ENCODE measurements at regions not wholly inside any gene's neighbourhood (a gene's known extent, or its start where the extent isn't known, plus 50 kb on each side); places are given as distances from the start of the nearest gene placed in this dataset.

DNA sequence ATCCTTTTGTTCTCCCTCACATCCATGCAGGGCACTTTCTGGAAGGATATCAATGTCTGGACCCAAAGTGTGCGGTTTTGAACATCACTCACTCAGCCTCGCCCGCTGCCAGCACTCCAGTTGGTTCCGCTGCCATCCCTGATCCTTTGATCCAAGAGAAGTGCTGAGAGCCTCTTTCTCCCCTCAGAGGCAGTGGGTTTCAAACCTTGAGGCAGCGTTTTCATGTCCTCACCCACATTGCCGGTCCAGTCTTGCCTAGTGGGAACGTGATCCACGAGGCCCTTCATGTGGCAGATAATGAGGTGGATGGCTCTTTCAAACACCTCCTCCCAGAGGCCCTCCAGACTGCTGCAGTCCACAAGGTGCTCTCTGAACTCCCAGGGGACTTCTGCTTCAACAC, 122.2 kb downstream of the ACTL8 start:
- DNase-seq: no peak

DNA sequence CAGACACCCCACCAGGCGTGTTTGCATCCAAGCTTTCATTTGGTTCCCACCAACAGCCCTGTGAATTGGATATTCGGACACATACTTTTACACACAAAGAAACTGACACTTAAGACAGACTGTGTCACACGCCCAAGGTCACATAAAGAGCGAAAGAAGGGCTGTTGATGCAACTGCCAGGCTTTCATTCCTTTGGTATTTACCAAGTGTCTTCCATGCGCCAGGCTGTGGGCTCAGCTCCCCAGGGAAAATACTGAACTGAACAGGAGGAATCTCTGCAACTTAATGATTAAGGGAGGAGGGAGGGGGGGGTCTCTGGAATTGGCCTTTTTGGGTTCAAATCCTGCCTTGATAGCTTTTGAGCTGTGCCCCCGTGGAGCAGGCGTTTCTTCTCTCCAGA, 122.8 kb downstream of the ACTL8 start:
- DNase-seq: no peak

DNA sequence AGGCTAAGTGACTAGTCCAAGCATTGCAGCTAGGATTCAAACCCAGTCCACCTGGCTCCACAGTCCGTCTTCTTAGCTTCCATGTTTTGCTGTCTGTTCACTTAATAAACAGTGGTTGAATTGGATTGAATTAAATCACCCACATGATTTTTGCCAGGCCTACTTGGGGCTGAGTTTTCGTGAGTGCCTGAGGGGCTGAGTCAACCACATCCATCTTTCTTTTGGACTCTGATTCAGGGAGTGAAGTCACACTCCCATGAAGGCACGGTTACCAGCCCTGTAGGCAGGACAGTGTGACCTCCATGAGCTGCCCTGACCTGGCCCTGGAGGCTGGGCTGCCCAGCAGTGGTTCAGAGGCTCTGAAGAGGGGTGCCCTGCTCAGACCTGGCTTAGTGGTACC, 123.7 kb downstream of the ACTL8 start:
- DNase-seq: no peak

DNA sequence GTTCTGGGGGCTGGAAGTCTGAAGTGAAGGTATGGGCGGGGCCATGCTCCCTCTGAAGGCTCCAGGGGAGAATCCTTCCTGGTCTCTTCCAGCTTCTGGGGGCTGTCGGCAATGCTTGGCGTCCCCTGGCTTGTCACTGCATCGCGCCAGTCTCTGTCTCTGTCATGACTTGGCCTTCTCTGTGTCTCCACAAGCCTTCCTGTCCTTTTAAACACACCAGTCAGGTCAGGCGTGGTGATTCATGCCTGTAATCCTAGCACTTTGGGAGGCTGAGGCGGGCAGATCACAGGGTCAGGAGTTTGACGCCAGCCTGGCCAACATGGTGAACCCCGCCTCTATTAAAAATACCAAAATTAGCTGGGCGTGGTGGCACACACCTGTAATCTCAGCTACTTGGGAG, 125.3 kb downstream of the ACTL8 start:
- no peak for DNase-seq

DNA sequence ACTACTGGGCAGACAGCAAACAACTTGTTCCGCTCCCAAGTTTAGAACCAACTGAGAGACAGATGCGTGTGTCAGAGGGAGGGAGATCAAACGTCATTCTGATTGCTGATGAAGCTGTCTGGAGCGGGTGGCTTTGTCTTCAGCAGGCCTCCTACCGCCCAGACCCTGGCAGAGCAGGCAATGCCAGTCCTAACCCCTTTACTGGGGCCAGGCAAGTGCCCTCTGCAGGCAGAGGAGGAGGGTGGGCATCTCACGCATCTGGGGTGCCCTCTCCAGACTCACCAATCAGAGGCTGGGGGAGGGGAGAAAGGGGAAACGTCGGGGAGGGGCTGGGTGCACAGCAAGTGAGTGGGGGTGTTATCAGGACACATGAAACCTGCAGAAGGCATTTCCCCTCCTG, 126.6 kb downstream of the ACTL8 start:
- no peak for DNase-seq

DNA sequence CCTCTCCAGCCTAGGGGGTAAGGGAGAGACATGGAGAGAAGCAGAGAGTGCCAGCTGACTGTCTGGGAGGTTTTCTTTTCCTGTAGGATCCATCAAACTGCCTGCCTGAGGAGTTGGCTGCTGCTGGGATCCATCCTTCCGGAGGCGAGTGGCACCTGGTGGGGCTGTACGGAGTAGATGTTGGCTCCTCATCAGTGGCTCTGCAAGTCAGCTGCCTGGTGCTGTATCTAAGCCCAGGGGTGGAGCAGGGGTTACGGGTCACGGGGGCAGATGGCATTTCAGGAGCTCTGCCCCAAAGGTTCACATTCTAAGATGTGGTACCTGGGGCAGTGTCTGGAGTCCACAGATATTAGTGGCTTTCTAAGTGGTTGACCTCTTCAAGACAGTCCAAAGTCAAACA, 128.0 kb downstream of the ACTL8 start:
- DNase-seq: no peak

DNA sequence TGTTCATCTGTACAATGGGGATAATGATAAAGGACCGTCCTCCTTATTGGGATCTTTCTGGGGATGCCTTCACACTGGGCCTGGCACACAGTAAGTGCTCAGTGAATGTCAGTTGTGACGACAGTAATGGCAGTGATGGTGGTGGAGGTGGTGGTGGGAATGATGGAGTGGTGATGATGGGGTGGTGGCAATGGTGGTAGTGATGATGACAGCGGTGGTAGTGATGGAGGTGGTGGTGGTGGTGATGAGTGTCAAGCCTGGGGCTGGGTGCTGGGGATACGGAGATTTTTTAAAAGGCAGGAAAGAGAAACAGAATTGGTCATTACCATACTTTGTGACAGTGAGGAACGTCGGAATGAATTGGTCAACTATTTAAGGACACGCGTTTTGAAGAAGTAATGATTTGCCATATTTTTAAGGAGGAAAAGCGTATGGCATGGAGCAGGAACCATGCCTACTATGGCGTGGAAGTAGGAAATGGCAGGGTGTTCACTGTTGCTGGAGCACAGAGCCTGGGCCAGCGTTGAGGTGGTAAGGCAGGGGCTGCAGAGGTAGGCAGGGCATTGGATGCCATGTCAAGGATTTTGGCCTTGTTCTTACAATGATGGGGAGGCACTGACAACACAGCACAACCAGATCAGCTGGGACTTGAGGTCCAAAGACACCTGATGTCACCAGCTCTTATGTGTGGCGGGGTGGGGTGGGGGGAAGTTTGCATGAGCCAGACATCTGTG, 128.7 kb downstream of the ACTL8 start:
- DNase-seq: no peak

DNA sequence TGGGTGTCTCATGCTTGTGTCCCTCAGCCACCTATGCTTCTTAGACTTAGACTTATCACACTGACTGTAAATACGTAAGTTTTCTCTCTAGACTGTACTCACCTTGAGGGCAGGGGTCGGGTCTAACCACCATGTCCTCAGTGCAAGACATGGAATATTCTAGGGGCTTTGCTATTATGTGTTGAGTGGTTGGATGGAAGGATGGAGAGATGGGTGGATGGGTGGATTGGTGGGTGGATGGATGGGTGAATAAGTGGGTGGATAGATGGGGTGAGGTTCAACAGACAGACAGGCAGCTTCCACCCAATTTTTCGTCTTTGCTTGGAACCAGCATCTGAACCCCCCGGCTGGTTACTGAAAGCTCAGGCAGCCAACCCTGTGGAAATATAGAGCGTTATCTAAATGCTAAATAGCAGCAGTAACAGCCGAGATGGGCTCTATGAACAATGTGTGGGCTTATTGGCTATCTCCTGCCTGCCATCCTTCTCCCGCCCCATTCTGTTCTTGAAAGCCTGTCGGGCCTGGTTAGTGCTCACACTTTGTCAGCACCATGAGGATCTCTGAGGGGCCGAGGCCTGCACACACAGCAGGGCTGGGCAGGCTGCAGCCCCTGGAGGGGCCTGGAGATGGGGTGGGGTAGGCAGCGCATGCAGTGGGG, 130.7 kb downstream of the ACTL8 start:
- DNase-seq: no peak

DNA sequence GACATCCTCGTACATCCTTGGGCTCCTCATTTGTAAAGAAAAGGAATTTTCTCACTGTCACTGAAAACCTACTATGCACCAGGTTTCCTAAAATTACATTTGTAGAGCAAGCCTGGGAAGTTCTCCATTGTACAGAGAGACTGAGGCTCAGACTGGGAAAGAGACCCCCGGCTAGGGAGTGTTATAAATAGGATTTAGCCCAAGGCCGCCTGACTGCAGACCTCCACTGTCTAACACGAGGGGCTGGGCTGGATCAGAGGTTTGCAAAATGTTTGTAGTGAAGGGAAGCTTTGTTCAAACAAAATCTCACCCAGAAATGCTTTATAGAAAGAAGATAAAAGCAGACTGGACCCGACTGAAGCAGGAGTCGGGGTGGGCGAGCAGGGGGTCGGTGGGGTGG, 131.3 kb downstream of the ACTL8 start:
- no peak for DNase-seq

DNA sequence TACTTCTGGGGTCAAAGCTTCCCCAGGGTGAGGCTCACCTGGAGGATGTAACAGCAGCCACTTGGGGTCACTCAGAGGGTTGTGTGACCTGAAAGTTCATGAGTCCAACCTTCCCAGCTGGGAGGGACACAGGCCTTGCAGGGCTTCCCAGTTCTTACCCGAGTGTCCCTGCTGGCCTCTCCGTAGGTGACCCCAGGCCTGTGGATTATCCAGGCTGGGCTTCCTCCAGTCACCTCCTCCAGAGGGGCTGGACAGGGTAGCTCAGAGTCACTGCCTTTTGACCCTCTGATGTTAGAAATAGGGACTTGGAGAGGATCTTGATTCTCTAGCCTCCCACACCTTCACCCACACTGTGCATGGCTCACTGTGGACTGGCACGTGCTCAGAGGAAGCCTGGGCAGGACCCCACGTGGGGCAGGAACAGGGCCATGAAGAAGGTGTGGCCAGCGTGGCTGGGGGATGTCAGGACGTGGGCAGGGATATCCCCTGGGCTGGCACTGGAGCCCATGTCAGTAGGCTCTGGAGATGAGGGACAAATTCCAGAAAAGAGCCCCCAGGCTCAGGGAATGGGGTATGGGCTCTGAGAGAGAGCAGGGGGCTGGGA, 131.8 kb downstream of the ACTL8 start:
- DNase-seq: no peak

DNA sequence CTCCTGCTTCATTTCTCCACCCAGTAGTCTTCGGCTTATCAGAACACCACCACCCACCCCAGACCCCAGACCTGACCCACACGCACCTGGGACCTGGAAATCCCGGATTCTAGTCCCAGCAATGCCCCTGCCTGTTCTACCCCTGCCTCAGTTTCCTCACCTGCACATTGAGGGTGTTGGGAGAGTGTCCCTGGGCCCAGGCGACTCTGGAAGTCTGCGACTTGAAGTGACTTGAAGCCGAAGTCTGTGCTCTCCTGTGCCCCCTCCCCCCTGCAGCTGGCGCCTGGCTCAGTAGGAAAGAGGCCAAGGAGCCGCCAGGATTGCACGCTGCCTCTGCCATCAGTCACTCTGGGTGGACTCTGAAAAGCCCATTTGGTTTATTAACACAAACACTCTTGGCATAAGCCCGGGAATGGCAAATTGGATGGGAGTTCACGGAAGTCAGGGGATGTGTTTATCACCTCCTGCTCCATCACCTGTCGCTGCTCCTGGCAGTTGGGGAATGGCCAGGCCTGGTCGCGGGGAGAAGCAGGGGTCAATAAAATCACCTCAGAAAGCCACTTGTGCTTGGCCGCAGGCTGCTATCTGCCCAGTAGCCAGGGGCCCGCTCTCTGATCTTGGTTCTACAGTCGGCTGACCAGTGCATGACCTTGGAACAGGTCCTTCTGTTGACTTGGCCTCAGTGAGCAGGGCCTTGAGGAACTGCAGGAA, 132.7 kb downstream of the ACTL8 start:
- DNase-seq: no peak

DNA sequence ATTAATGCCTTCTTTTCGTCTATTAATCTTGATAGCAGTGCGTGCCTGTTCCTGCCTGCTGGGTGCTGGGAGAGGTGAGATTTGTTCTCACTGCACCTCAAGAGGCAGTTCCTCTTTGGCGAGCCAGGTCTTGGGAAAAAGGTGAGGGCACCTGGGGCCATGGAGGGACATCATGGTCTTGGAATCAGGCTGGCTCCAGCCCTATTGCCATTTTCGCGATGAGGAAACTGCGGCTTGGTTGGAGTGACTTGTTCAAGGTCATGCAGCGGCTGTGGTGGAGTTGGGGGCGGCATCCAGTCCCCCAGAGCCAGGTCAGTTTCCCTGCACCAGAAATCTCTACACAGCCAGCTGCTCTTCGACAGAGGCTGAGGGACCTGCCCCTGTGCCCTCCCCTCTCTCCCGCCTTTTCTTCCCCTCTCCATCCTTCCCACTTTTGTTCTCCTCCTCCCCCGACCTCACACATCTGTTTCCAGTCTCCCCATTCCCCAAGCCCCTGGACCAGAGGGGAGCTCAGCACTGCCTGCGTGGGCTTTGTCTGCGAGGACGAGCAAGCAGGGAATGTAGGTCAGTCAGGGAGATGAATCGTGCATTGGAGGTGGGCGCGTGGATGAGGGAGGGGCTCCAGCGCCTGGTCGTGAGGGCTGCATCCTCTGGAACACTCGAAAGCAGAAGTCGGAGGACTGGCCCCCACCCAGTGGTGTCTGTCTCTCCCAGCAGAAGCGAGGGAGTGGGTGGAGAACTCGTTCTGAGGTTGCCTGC, 135.1 kb downstream of the ACTL8 start:
- DNase-seq: no peak

DNA sequence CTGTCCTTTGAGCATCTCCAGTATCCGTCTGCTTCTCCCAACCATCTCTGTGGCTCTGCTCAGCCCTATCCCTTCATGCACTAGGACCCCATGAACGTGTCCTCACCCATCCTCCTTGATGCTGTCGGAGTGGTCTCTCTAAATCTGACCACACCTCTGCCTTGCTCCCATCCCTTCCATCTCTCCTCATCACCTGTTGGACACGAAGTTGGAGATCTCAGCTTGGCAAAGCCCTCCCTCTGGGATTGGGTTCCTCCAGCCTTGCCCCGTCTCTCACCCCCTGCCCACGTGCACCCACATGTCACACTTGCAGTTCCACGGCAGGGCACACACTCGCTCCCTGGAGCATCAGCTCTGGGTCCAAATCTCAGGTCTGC, 135.7 kb downstream of the ACTL8 start:
- no peak for DNase-seq

DNA sequence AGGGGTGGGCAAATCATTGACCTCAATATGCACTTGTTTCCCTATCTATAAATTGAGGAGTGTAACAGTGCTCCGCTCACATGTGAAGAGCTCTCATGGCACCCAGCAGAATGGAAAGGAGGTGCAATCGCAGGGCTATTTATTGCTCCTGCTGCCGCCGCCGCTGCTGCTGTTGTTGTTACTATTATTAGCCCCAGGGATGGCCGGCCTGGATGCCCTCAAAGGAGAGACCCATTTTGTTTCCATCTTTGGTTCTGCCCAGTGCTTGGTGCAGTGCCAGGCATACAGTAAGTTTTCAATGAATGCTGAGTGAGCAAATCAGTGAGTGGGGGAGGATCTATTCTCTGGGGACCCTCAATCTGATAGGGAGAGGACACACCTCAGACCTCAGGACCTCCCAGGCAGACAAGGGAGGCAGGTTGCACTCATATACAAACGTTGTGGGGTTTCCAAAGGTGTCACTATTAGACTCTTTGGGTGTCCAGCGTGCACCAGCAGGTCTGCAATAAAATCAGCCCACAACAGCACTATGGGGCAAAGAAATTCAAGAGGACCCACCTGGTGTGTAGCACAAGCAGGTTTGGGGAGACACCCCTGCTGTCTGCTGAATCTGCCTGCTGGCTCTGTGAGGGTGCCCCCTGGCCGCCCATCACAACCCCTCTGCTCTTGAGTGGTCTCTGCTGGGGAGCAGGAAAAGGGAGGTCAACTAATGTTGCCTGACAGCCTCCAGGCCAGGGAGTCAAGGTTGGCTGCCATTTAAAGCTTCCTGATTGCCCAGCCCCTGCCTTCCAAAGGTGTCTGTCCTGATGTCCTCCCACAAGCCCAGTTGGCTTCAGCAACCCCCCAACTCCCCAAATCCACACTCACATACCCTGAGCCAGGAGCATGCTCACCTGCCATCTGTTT, 136.3 kb downstream of the ACTL8 start:
- DNase-seq: no peak

DNA sequence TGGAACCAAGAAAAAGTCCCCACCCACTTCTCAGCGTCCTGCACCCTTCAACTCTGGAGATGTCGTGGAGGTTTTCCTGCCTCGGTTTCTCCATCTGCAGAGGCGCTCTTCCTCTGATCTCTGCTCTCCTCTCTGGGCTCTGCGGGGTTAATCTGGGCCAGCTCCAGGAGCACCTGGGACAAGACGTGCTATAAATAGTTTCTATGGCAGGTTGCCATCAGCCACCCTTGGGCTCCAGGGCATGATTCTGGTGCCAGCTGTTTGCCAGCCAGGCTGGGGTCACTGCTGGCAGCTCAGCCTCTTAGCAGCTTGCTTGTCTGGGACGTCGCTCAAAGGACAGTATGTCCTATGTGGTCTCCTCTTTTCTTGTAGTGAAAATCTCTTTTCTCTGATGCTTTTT, 137.1 kb downstream of the ACTL8 start:
- DNase-seq: no peak

DNA sequence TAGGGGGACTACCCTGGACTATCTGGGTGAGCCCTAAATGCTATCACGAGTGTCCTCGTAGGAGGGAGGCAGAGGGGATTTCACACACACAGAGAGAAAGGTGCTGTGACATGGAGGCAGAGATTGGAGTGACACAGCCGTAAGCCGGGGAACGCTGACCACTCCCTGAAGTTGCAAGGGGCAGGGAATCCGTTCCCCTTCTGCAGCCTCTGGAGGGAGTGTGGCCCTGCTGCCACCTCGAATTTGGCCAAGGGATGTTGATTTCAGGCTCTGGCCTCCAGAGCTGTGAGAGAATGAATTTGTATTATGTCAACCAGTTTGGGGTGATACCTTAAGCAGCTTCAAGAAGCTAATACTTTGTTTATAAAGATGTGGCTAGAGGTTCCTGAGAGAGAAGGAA, 137.7 kb downstream of the ACTL8 start:
- DNase-seq: no peak

DNA sequence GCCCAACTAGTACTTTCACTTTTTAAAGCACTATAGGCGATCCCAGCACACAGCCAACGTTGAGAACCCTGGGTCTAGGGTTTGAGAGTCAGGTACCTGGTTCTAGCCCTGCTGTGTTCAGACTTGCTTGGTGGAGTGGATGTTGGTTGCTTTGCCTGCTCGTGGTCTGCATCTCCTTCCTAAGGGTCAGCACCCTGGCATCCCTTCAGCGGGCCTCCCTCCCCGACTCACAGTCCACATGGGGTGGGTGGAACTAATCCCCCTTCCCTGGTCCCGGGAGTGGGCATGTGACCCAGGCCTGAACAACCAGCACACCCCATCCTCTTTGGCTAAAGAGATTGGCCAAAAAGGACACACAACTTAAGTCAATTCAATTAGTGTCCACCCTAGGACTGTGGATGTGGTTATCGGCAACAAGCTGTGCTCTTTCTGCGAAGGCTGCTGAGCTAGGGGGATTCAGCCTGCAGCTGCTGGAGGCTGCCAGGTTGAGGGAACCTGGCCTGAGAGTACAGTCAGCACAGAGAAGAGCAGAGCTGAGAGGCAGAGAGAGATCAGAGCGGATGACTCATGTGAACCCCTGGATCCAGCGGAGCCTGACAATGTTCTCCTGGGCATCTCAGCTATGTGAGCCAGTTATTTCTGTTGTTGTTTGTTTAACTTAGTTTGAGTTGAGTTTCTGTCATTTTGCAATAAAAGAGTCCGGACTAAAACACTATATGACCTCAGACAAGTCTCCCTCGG, 138.9 kb downstream of the ACTL8 start:
- no peak for DNase-seq

DNA sequence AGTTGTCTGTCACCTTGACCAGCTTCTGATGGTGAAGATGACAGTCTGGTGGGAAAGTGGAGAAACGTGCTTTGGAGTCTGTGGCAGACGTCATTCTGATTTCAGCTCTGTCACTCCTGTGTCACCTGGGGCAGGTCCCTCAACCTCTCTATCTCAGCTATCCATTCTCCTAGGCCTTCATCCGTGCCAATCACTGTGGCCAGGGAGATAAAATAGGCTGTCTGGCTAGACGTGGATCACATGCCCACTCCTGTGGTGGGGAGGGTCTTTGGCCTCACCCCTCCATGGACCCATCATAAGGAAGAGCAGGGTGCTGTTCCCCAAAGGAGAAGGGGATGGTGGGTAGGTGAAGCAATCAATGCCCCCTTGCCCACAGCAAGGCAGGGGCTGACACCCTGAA, 140.3 kb downstream of the ACTL8 start:
- no peak for DNase-seq

DNA sequence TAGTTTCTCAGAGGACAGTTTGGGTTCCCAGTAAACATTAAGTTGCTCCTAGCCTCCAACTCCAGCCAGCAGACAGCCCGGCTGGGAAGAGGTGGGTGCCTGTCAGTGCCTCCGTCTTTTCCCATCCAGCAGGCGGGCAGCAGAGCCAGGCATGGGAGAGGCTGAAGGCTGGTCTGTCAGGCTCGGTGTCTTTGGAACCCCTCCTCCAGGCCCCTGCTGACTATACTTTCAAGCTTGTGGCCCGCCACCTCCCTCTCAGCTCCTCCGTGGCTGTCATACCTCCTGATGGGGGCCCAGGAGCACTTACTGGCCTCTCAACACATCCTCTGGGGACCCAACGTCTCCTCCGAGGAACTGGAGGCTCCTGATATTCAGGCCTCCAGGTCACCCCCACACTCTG, 140.9 kb downstream of the ACTL8 start:
- DNase-seq: no peak

DNA sequence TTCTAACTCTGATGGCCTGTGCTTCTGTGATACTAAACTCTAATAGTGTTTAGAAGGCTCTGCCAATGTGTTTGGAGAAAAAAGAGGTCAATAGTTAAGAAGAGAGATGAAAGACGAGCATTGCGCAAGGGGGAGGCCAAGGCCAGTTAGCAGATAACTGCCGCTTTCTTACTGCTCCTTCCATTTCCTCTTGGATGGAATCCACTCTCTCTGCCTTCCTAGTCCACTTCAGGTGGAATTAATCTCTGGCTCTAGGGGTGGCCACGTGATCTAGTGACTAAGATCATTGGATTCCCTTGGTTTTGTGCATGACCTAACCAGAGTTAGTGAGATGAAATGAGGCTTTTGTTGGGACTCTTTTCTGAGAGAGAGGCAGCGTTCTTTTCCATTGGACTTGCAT, 148.3 kb downstream of the ACTL8 start:
- no peak for DNase-seq

DNA sequence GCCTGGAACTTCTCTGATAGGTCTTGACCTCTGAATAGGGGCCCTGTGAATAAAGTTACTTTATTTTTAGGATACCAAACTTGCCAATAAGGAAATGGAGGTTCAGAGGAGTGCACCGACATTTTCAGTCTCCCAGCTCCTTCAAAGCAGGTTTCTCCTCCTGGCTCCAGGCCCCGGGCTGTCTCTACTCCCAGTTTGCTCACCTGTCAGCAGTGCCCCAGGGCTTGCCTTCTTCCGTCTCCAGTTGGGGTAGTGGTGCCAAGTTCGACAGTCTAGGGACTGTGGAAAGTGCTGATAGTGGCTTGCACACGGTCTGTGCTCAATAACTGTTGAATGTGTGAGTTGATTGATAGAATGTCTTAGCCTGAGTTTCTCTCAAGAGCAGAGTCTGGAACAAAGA, 149.2 kb downstream of the ACTL8 start:
- no peak for DNase-seq

Data from stimulated activated CD4-positive, alpha-beta T cell treated with anti-CD3 and anti-CD28 coated beads, Interleukin-1b, Interleukin-23, amount 100 ng/mL, for 48 hours (primary cell).